ENCODE measurements at regions not wholly inside any gene's neighbourhood (a gene's known extent, or its start where the extent isn't known, plus 50 kb on each side); places are given as distances from the start of the nearest gene placed in this dataset.
A peak's percentile ranks its signal among the peaks of the same experiment; 100 is the strongest.
"Not testable (repeated sequence)": the region's sequence is repeated elsewhere in the genome, so short reads cannot be mapped to it uniquely, and the experiment has no call there.

DNA sequence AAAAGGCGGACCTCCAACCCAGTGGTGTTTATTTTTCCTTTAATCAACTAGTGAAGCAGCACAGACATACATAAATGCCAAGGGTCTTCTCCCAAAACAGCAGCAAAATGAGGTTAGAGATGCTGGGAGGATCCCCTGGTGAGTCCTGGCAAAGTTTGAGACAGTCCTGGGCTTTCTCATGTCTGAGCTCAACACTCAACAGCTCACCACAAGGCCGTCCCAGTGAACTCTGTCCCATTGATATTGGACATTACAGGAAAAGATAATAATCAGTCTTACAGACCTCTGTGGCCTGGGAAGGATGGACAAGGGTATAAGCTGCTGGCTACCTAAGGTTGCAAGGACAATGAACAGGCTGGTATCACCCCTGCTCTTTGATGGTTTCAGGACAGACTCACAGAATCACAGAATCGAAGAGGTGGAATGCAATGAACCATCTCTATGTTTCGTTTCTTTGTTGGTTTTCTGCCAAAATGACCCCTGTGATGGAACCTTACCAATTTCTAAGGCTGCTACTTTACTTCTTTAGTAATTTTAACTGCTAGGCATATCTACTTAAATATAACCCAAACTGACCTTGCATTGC lies 551.8 kb downstream of the RAB28 start:
- no peak for DNase-seq

DNA sequence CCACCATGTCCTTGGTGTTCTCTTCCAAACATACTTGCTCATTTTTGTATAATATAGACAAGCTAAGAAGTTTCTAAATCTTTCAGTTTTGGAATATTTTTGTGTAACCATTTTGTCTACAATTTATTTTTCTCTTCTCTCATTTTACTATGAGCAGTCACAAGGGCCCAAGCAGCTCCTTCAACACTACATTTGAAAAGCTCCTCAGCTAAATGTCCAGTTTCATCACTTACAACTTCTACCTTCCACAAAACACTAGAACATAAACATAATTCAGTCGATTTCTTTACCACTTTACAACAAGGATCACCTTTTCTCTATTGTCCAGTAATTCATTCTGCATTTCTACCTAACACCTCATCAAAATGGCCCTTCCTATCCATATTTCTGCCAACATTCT lies 554.4 kb downstream of the RAB28 start:
- DNase-seq, result no peak

DNA sequence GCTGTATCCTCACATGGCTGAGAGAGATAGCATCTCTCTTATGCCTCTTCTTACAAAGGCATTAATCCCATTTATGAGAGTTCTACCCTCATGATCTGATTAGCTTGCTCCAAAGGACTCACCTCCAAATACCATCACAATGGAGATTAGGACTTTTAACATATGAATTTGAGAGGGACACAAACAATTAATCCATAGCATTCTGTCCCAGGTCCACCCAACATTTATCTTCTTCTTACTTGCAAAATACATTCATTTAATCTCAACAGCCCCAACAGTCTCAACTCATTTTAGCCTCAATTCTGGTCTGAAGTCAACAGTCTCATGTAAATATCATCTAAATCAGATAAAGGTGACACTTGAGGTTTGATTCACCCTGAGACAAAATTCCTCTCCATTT lies 555.4 kb downstream of the RAB28 start:
- DNase-seq, result no peak

DNA sequence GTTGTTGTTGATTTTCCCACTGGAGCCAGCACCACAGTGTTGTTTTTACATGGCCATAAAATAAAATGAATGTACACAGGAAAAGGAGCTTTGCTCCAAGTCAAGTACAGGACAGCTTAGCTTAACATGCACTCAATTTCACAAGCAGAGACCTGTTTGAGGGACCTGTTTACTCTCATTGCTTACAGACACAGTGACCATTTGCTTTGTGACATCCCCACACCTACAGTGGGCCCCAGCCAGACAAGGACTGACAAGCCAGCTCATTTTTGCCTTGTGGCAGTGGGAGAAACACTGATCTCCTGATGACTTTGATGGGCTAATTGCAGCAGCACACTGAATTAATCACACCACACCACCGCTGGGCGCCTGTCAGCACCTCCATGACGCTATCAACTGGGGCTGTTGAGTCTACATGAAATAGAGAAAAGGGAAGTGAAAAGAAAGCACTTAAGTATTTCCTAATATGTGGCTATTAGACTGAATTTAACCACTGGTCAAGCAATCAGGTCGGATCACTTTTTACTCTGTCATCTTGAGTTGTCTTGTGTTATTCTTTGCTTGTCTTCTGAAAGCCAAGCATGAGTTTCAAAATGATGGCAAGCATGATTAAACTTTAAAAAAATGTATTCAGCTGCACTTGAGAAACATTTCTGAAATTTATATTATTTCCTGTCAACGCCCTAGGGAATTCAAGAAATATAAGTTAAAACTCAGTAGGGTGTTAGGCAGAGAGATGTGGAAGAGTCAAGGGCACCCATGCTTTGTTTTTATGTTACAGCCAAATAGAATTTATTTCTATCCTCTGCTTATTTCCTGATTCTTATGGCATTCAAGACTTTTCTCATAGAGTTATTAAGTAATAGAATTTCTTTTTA lies 557.7 kb downstream of the RAB28 start:
- DNase-seq, result no peak

DNA sequence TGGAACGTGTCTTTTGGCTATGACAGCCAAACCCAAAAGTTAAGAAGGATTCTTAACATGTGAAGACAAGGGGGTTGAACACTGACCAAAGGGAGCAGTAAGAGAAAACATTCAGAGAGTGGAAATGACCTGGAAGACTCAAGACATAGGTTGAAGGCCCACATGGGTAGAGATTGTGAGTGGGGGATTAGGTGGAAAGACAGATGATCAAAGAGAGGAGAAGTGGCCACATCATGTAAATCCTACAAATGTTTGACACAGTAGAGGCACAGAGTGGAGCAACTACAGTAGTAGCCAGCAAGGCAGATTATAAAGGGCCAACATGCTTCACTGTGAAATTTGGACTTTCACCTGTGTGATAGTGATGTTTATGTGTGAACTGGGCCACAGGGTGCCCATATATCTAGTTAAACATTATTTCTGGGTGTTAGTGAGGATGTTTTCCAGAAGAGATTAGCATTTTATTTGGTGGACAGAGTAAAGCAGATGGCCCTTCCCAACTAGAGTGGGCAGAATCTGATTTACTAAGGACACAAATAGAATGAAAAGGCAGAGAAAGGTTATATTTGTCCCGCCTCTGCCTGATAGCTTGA lies 559.3 kb downstream of the RAB28 start:
- DNase-seq, result no peak

DNA sequence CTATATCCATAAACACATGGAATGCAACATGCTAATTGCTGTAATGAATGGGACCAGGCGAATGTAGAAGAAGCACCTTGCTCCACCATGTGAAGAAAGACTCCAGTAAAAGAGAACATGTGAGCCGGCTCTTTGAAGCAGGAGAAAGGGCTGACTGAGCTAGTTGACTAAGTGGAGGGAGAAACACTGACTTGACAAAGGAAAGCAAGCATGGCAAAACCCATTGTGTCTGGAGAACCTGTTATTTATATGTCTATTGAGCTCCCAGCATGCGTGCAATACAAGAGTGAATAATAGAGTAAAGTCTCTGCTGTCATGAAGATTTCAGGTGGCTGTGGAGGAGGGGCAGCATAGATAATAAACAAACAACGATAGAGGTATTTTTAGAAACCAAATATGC lies 559.9 kb downstream of the RAB28 start:
- DNase-seq, result no peak

DNA sequence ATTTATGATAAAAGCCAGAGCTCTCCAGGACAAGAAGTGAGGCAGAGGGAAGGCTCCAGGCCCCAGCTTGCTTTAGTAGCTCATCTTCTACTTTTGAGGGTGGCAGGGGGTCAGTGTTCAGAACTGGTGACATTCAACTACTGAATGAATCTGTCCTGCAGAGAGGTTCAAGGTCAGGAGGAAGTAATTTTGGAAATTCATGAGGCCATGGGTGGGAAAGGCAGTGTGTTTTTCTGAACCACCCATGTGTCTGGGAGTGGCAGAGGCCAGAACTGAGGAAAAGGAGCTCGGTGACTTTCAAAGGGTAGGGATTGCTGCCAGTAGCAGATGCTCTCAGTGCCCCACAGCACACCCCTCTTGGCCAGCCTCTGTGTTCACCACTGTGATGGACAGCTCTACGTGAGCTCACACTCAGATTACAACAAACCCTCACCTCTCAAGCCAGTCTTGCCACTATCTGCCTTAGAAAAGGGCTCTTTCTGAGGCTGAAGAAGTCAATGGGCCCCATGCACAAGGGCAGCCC lies 571.2 kb downstream of the RAB28 start:
- DNase-seq, result no peak

DNA sequence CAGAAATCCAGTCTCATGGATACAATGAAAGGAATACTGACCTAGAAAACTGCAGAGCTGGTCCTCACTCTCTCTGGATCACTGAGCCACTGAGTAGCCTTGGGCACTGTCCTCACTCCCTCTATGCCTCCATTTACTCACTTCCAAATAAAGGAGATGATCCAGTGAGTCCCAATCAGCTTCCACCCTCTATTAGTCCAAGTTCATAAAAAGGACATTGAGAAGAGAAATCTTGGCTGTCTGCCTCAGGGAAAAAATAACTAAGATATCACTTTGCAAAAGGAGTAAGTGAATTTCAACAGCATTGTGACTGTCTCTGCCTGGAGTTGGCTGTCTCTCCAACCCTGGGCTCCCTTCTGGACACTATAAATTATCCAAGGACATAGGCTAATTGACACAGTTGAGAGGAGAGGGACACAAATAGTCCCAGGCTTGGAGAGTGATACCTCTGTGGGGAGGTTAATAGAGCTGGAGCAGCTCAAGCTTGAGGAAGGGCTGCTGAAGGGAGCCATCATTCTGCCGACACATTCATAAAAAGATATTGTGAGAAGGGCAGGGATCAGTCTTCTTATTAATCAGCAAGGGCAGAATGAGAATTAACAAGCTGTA lies 572.3 kb downstream of the RAB28 start:
- DNase-seq, result no peak

DNA sequence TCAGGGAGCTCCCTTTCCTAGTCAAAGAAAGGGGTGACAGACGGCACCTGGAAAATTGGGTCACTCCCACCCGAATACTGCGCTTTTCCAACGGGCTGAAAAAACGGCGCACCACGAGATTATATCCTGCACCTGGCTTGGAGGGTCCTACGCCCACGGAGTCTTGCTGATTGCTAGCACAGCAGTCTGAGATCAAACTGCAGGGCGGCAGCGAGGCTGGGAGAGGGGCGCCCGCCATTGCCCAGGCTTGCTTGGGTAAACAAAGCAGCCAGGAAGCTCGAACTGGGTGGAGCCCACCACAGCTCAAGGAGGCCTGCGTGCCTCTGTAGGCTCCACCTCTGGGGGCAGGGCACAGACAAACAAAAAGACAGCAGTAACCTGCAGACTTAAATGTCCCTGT lies 580.5 kb downstream of the RAB28 start:
- not testable (repeated sequence) for DNase-seq

DNA sequence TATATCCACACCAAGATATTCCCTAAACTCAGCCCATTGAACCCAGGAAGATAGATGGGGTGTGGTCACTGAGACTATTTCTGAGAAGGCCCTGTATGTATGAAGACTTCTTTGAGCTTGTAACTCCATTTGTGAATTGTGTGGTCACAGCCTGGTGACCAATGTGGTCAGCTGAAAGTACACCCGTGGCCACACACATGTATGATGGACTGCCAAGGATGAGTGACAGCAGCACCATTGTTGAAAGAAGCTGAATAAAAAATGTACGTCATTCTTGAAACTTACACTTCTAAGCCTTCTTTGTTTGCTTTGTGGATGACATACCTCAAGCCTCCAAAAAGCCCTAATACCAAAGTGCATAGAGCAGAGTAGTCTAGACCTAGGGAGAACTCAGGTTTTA lies 581.4 kb downstream of the RAB28 start:
- no peak for DNase-seq

DNA sequence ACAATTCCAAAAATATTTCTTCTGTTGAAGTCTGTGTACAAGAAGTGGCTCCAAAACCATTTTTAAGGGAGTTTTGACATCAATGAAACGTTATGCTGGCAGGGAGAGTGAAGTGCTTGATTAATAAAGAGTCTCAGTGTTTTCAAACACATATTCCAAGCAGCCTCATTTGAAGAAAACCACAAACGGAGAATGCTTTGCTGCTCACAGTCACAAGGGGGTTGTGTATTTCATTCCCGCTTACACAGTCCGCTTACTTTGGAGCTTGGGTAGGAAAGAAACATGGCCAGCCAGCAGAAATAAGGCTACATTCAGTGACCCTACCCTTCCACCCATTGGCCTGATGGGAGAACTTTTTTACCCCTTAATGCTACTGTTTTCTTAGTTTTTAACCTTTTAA lies 586.2 kb downstream of the RAB28 start:
- DNase-seq, result peak; percentile 44

DNA sequence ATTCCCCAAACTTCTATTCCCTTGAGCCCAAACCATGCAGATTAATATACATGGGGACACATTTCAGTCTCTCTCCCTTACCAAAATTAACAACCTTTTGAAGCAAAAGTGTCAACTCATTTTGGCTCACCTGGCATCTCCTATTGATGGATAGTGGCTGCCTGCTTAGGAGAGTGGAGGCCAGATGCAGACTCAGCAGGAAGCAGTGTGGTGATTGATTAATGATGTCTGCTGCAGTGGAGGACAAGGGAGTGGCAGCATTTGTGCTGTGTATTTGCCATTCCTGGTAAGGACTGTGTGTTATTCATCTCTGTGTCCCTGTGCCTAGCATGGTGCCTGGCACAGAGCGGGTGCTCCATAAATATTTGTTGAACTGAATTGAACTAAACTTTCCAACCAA lies 590.1 kb downstream of the RAB28 start:
- DNase-seq, result no peak

DNA sequence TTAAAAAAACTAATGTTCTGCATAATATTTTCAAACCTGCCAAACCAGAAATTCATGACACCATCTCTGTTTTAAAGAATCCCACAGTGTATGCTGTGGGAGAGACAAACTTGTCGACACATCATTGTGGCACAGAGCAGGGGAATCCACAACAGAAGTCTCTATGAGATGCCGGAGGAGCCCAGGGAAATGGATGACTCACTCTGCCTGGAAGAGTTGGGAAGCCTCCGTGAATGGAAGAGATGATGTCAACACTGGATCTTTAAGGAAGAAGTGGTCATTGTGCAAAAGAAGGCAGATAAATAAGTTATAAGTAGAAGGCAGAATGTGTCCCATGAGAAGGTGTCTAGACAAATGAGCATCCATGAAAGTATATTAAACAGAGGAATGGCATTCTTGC lies 595.1 kb downstream of the RAB28 start:
- peak; percentile 35 for DNase-seq

DNA sequence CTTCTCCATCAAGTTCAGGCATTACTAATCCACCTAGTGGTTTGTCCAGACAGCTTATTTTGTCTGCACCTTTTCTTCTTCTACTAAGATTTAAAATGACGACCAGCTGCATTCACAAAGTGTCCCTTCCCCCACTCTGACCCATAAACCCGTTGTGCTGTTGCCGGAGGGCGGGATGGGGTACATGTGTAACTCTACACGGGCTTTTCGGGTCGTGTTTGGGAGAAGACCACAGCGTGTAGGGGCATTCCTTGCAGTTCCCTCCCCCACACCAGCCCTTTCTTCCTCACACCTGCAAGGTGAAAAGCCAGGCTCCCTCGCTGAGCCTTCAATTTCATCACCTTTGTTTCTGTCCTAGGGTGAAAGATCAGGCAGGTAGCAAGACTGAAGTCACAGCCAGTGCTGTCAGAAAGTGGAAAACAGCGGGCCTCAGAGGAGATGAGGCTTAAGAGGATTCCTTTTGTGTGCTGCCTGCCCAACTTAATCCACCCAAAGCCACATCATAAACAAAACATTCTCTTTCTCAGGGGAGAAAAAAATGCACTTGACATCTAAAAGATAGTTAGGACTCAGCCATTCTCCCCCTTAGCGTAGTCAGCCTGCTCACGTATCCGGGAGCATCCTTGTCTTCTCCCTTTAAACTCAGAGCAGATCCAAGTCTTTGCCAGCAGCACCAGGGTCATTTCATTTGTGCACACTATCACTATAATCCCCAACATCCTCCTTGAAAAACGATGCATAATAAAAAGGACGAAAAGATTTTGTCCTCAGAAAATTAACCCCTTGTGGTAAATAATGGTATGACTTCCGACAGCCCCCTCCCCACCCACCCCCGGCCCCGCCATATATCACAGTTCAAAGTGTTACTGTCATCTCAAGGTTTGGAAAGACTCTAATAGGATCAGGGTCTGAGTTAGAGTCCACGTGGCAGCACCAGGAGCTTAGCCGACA lies 599.0 kb downstream of the RAB28 start:
- DNase-seq, result no peak

DNA sequence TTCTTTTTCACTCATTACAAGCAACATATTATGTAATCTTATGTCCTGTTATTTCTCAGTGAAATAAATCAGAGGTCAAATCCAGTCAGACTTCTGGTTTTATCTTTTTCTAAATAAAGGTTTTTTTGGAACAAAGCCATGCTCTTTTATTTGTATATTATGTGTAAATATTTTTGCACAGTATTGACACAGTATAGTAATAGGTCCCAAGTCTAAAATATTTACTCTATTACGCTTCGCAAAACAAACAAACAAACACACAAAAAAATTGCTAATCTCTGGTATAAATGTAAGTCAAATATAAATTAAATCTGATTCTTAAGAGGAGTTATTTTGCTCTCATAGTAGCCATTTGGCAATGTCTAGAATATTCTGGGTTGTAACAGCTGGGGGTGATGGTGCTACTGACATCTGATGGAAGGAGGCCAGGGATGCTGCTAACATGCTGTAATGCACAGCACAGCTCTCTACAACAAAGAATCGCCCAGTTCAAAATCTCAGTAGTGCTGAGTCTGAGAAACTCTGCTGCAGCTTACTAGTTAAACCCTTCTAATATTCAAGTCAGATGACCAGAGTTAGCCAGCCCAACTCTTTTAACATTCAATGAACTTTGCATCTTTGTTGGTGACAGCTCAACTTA lies 602.1 kb downstream of the RAB28 start:
- no peak for DNase-seq

DNA sequence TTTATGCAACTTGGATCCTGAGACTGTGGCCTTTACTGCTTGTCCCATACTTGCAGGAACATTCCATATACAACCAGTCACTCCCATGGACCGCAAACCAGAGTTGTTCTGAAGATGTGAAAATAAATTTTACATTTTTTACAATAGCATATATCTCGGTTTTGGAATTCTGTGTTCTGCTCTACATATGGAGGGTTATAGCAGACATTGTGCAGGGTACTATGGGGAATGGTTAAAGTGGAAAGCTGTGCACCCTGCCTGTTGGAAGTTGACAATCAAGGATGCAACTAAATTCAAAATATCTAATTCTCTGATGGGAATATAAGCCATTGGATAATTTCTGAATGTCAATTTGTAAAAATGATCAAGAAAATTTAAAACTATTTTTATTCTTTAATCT lies 603.3 kb downstream of the RAB28 start:
- no peak for DNase-seq

DNA sequence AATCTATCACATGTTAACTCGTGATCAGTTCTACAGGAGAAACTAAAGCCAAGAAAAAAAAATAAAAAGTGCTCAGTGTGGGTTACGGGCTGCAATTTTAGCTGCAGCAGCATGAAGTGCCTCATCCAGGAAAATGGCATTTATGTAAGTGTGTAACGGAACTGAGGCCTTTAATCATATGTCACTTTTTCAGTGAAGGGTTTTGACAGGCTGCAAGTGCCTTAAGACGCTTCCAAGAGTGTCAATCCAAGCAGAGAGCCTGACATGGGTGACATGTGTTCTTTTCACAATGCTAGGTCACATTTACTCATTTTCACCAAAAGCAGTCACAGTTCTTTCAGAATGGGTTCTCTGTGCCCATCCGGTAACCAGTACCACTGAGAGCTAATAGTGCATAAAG lies 604.6 kb downstream of the RAB28 start:
- no peak for DNase-seq

DNA sequence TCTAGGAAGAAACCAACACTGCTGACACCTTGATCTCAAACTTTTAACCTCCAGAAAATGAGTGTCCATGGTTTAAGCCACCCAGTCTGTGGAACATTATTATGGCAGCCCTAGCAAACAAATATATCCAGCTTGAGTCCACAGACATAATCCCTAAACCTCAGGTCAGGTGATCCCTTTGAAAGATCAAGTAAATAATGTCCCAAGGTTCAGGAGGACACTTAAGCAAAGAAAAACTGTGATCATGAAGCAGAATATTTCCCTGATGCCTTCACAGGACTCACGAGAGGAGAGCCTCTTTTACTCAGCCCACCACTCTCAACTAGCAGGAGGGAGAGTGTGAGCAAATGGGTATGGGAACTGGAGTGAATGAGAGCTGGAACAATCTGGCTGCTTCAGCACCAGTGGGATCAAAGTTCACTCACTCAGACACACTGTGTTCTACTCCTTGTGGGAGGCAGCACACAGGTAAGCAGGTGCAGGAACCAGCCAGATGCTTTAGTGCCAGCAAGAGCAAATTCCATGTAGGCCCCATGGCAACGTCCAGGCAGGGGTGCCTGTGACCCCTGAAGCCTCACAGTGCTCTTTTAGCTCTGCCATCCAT lies 608.4 kb downstream of the RAB28 start:
- no peak for DNase-seq

DNA sequence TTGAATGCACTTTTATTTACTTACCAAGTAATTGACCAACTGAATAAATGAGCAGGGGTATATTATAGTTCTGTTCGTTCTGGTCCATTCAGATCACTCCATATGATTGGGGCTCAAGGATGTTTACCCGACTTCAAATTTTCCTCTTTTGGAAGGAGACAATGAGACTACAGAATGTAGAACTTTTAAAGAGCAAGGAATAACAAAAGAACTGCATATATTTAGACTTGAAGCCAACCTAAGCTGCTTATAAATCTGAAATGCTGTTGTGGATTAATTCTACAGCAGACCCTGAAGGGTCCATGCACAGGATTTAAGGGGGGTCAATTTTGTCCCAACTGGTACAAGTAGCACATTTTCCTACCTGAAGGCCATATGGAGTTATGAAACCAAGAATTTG lies 610.8 kb downstream of the RAB28 start:
- no peak for DNase-seq

DNA sequence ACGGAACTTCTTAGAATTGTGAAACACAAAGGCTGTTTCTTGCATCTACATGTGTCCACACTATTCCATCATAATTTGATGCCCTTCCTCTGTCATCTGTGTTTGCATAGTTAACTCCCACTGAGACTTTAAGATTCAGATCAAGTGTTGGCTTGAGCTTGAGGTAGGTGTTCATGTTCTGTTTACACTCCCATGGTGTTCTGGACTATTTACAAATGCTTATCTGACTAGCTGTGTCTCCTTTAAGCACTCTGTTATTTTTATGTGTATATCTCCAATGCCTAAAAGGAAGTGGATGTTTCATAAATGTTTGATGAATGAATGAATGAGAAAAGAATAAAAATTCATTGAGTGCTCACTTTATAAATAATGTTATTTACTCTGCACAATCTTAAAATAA lies 622.7 kb downstream of the RAB28 start:
- no peak for DNase-seq
